Neural cell (in vitro differentiated cells): ENCODE measurements at regions not wholly inside any gene's neighbourhood (a gene's known extent, or its start where the extent isn't known, plus 50 kb on each side); places are given as distances from the start of the nearest gene placed in this dataset.

Experiments
- H2AFZ ChIP-seq: fragments of 200-600, 300-800 bp; sonication (generic), shearing (Covaris generic); 2 replicates; pipeline ENCODE4 v1.6.0; 2014; ENCODE audit warnings: low read depth, mild to moderate bottlenecking, antibody characterized with exemption, low read length, moderate library complexity
- H3F3A ChIP-seq: fragments of 200-600 bp; shearing (Covaris generic); 2 replicates; pipeline ENCODE4 v1.6.1; 2016; ENCODE audit warnings: mild to moderate bottlenecking, moderate library complexity, mixed read lengths, antibody characterized with exemption, low read length; ENCODE audit not compliant: insufficient read depth, poor library complexity, severe bottlenecking
- H3K27ac ChIP-seq: fragments of 200-600, 300-800 bp; sonication (generic), shearing (Covaris generic); 2 replicates; pipeline ENCODE4 v1.5.1; 2014; ENCODE audit warnings: mild to moderate bottlenecking, low read length, moderate library complexity
- H3K27me3 ChIP-seq: fragments of 300-800, 200-600 bp; sonication (generic), shearing (Covaris generic); 2 replicates; pipeline ENCODE4 v1.6.0; 2014; ENCODE audit warnings: mild to moderate bottlenecking, low read depth, low read length, moderate library complexity; ENCODE audit not compliant: insufficient read depth
- H3K36me3 ChIP-seq: fragments of 300-800, 200-600 bp; sonication (generic), shearing (Covaris generic); 2 replicates; pipeline ENCODE4 v1.5.1; 2014; ENCODE audit warnings: mild to moderate bottlenecking, antibody characterized with exemption, low read length, moderate library complexity; ENCODE audit not compliant: insufficient read depth
- H3K4me2 ChIP-seq: fragments of 300-800, 200-600 bp; sonication (generic), shearing (Covaris generic); 2 replicates; pipeline ENCODE4 v1.6.0; 2014; ENCODE audit warnings: mild to moderate bottlenecking, low read length
- H3K4me3 ChIP-seq: fragments of 300-800, 200-600 bp; sonication (generic), shearing (Covaris generic); 2 replicates; pipeline ENCODE4 v1.5.1; 2014; ENCODE audit warnings: mild to moderate bottlenecking, low read length, moderate library complexity
- H3K79me2 ChIP-seq: fragments of 200-600 bp; shearing (Covaris generic); replicated peaks from 2 replicates; pipeline ENCODE4 v1.6.0; 2014; ENCODE audit warnings: mild to moderate bottlenecking, low read length, moderate library complexity; ENCODE audit not compliant: insufficient read depth
- H3K9ac ChIP-seq: fragments of 300-800, 200-600 bp; sonication (generic), shearing (Covaris generic); 2 replicates; pipeline ENCODE4 v1.6.1; 2016; ENCODE audit warnings: mild to moderate bottlenecking, low read length, mixed read lengths
- H3K9me2 ChIP-seq: fragments of 200-600 bp; shearing (Covaris generic); 2 replicates; pipeline ENCODE4 v1.6.1; 2016; ENCODE audit warnings: mild to moderate bottlenecking, low read length, mixed read lengths; ENCODE audit not compliant: insufficient read depth
- H3K9me3 ChIP-seq: fragments of 200-600, 300-800 bp; sonication (generic), shearing (Covaris generic); 2 replicates; pipeline ENCODE4 v1.6.1; 2016; ENCODE audit warnings: mild to moderate bottlenecking, mixed run types, low read length, moderate library complexity, mixed read lengths
- H4K20me1 ChIP-seq: fragments of 200-600 bp; shearing (Covaris generic); 2 replicates; pipeline ENCODE4 v1.6.1; 2016; ENCODE audit warnings: mild to moderate bottlenecking, mixed run types; ENCODE audit not compliant: insufficient read depth
- EP300 ChIP-seq: fragments of 450-650 bp; conservative IDR thresholded peaks from 2 replicates; pipeline ENCODE4 v1.6.1; 2014; ENCODE audit warnings: antibody characterized with exemption, mild to moderate bottlenecking, moderate library complexity; ENCODE audit not compliant: poor library complexity, severe bottlenecking
- EZH2 ChIP-seq: fragments of 200-600, 300-800 bp; shearing (Covaris generic), sonication (generic); IDR thresholded peaks from 2 replicates; pipeline ENCODE4 v1.6.1; 2014; ENCODE audit warnings: antibody characterized with exemption, low read length, borderline replicate concordance, mild to moderate bottlenecking; ENCODE audit not compliant: insufficient read depth, poor library complexity, severe bottlenecking
- MXI1 ChIP-seq: fragments of 450-650 bp; conservative IDR thresholded peaks from 2 replicates; pipeline ENCODE4 v1.6.1; 2014; ENCODE audit warnings: antibody characterized with exemption, mild to moderate bottlenecking; ENCODE audit not compliant: poor library complexity, severe bottlenecking
- POLR2AphosphoS5 ChIP-seq: IDR thresholded peaks from 2 replicates; pipeline ENCODE4 v1.6.1; 2012
- RAD21 ChIP-seq: fragments of 450-650 bp; conservative IDR thresholded peaks from 2 replicates; pipeline ENCODE4 v1.6.1; 2014; ENCODE audit warnings: antibody characterized with exemption, mild to moderate bottlenecking, moderate library complexity
- SMC3 ChIP-seq: fragments of 450-650 bp; conservative IDR thresholded peaks from 2 replicates; pipeline ENCODE4 v1.6.1; 2014; ENCODE audit warnings: antibody characterized with exemption, mild to moderate bottlenecking, moderate library complexity; ENCODE audit not compliant: poor library complexity
- TAF1 ChIP-seq: IDR thresholded peaks from 2 replicates; pipeline ENCODE4 v1.6.1; 2012; ENCODE audit warnings: low read depth
- TF ChIP-seq, protein P1 (sequence below): fragments of 450-650 bp; IDR thresholded peaks from 2 replicates; pipeline ENCODE4 v1.5.1; 2014; ENCODE audit warnings: antibody characterized with exemption, mild to moderate bottlenecking, moderate library complexity; ENCODE audit not compliant: poor library complexity, severe bottlenecking
- TF ChIP-seq, protein P2 (sequence below): IDR thresholded peaks from 2 replicates; pipeline ENCODE4 v1.6.1; 2012; ENCODE audit warnings: borderline replicate concordance

DNA sequence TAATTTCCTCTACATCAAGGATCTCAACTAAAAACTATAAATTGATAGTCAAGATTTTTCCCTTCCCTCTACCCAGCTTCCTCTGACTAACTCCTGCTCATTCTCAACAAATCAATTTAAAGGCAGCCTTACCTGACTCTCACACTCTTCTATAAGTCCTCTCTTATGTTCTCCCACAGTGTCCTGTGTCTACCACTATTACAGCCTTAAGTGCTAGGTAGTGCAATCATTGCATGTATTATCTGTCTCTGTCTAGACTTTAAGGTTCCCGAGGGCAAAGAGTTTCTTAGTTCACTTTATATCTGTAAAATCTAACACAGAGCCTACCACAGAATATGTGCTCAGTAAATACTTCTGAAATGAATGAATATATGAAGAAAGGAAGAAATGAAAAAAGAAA lies 123.7 kb downstream of the BTC start:
- H4K20me1 ChIP-seq: no peaks in the 10 kb centered on the region
- H3K36me3 ChIP-seq: no peaks in the 10 kb centered on the region
- TF ChIP-seq, protein P1, sequence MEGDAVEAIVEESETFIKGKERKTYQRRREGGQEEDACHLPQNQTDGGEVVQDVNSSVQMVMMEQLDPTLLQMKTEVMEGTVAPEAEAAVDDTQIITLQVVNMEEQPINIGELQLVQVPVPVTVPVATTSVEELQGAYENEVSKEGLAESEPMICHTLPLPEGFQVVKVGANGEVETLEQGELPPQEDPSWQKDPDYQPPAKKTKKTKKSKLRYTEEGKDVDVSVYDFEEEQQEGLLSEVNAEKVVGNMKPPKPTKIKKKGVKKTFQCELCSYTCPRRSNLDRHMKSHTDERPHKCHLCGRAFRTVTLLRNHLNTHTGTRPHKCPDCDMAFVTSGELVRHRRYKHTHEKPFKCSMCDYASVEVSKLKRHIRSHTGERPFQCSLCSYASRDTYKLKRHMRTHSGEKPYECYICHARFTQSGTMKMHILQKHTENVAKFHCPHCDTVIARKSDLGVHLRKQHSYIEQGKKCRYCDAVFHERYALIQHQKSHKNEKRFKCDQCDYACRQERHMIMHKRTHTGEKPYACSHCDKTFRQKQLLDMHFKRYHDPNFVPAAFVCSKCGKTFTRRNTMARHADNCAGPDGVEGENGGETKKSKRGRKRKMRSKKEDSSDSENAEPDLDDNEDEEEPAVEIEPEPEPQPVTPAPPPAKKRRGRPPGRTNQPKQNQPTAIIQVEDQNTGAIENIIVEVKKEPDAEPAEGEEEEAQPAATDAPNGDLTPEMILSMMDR: no peak
- TF ChIP-seq EP300 (no peak), POLR2AphosphoS5 (no peak), SMC3 (no peak), MXI1 (no peak), RAD21 (no peak), TAF1 (no peak), EZH2 (no peak)
- TF ChIP-seq, protein P2, sequence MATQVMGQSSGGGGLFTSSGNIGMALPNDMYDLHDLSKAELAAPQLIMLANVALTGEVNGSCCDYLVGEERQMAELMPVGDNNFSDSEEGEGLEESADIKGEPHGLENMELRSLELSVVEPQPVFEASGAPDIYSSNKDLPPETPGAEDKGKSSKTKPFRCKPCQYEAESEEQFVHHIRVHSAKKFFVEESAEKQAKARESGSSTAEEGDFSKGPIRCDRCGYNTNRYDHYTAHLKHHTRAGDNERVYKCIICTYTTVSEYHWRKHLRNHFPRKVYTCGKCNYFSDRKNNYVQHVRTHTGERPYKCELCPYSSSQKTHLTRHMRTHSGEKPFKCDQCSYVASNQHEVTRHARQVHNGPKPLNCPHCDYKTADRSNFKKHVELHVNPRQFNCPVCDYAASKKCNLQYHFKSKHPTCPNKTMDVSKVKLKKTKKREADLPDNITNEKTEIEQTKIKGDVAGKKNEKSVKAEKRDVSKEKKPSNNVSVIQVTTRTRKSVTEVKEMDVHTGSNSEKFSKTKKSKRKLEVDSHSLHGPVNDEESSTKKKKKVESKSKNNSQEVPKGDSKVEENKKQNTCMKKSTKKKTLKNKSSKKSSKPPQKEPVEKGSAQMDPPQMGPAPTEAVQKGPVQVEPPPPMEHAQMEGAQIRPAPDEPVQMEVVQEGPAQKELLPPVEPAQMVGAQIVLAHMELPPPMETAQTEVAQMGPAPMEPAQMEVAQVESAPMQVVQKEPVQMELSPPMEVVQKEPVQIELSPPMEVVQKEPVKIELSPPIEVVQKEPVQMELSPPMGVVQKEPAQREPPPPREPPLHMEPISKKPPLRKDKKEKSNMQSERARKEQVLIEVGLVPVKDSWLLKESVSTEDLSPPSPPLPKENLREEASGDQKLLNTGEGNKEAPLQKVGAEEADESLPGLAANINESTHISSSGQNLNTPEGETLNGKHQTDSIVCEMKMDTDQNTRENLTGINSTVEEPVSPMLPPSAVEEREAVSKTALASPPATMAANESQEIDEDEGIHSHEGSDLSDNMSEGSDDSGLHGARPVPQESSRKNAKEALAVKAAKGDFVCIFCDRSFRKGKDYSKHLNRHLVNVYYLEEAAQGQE: no peak
- no peaks in the 10 kb centered on the region for H3K9me2 ChIP-seq
- H3K9ac ChIP-seq: no peak overlapping the region
- H3K27ac ChIP-seq: no peak overlapping the region
- H2AFZ ChIP-seq: no peak overlapping the region
- no peak overlapping the region for H3K4me3 ChIP-seq
- no peaks in the 10 kb centered on the region for H3F3A ChIP-seq
- no peaks in the 10 kb centered on the region for H3K9me3 ChIP-seq
- no peak overlapping the region for H3K4me2 ChIP-seq
- no peaks in the 10 kb centered on the region for H3K79me2 ChIP-seq
- H3K27me3 ChIP-seq: no peaks in the 10 kb centered on the region

DNA sequence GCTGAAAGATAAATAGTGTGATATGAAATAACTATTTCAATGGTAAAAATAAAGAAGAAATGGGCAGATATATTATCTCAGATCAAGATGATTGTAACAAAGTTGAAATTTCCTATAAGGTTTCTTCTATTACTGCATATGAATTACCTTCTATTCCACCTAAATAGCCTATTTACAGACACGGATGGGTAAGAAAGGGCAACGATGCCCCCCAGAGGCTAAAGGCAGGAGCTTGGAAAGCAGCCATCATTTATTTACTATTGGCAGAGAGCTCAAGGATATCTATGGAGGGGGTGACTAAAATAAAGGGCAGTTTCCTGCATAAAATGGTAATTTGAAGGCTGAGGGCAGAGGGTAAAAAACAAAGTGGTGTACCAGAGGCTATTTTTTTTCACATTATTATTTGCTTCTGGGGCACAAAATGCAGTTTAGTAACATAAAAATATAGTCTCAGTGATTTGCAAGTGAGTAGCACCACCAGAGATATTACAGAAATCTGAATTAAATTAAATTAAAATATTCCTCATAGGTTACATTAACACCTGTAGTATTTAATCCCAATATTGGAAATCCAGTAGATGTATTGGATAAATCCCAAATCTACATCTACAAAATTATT lies 123.1 kb downstream of the BTC start:
- no peaks in the 10 kb centered on the region for H3F3A ChIP-seq
- no peaks in the 10 kb centered on the region for H3K9me3 ChIP-seq
- no peak overlapping the region for H3K4me2 ChIP-seq
- no peaks in the 10 kb centered on the region for H3K79me2 ChIP-seq
- H3K27ac ChIP-seq: no peak overlapping the region
- H3K36me3 ChIP-seq: no peaks in the 10 kb centered on the region
- no peak overlapping the region for H3K4me3 ChIP-seq
- H4K20me1 ChIP-seq: no peaks in the 10 kb centered on the region
- TF ChIP-seq, protein P1: peak; percentile 60
- TF ChIP-seq RAD21: peak; percentile 67
- TF ChIP-seq SMC3: peak; percentile 60
- TF ChIP-seq, protein P2: no peak
- no peak overlapping the region for H3K9ac ChIP-seq
- no peak overlapping the region for H2AFZ ChIP-seq
- no peaks in the 10 kb centered on the region for H3K9me2 ChIP-seq
- H3K27me3 ChIP-seq: no peaks in the 10 kb centered on the region
